ENCODE measurements at regions not wholly inside any gene's neighbourhood (a gene's known extent, or its start where the extent isn't known, plus 50 kb on each side); places are given as distances from the start of the nearest gene placed in this dataset.

GRCh38 chr2:59025157-59025757 lies 784.1 kb upstream of the FANCL start:
- FAIRE-seq, result no peak

GRCh38 chr2:59021786-59022185 lies 780.7 kb upstream of the FANCL start:
- FAIRE-seq, result no peak

GRCh38 chr2:59019566-59020159 lies 778.5 kb upstream of the FANCL start:
- FAIRE-seq, result no peak

GRCh38 chr2:59018737-59019136 lies 777.6 kb upstream of the FANCL start:
- FAIRE-seq, result no peak

- no peak for FAIRE-seq
These were observed 773.9 kb upstream of the FANCL start for GRCh38 chr2:59015027-59015426.

- no peak for FAIRE-seq
These were observed 771.8 kb upstream of the FANCL start for GRCh38 chr2:59012971-59013370.

GRCh38 chr2:59012234-59012633 lies 771.1 kb upstream of the FANCL start:
- FAIRE-seq, result no peak

- FAIRE-seq, result no peak
These were observed 767.8 kb upstream of the FANCL start for GRCh38 chr2:59008950-59009349.

GRCh38 chr2:59005836-59006615 lies 764.9 kb upstream of the FANCL start:
- FAIRE-seq, result no peak

GRCh38 chr2:59004621-59005020 lies 763.5 kb upstream of the FANCL start:
- FAIRE-seq, result no peak

- no peak for FAIRE-seq
These were observed 759.7 kb upstream of the FANCL start for GRCh38 chr2:59000796-59001195.

GRCh38 chr2:58992062-58992706 lies 751.1 kb upstream of the FANCL start:
- FAIRE-seq, result peak; percentile 45

- FAIRE-seq, result no peak
These were observed 750.2 kb upstream of the FANCL start for GRCh38 chr2:58991357-58991756.

GRCh38 chr2:58985541-58985940 lies 744.4 kb upstream of the FANCL start:
- no peak for FAIRE-seq

GRCh38 chr2:58984731-58985130 lies 743.6 kb upstream of the FANCL start:
- FAIRE-seq, result no peak

- no peak for FAIRE-seq
These were observed 742.0 kb upstream of the FANCL start for GRCh38 chr2:58983111-58983510.

GRCh38 chr2:58981237-58981636 lies 740.1 kb upstream of the FANCL start:
- FAIRE-seq, result no peak

GRCh38 chr2:58976375-58977071 lies 735.4 kb upstream of the FANCL start:
- no peak for FAIRE-seq

GRCh38 chr2:58974881-58975280 lies 733.8 kb upstream of the FANCL start:
- FAIRE-seq, result no peak

GRCh38 chr2:58974426-58974825 lies 733.3 kb upstream of the FANCL start:
- no peak for FAIRE-seq

GRCh38 chr2:58973811-58974281 lies 732.7 kb upstream of the FANCL start:
- FAIRE-seq, result no peak

- FAIRE-seq, result no peak
These were observed 731.6 kb upstream of the FANCL start for GRCh38 chr2:58972737-58973136.

Data from islet of Langerhans (tissue), 1 donor.